GM13977 (cell line): ENCODE measurements at regions not wholly inside any gene's neighbourhood (a gene's known extent, or its start where the extent isn't known, plus 50 kb on each side); places are given as distances from the start of the nearest gene placed in this dataset.

Experiments used
- DNase-seq: peaks from one replicate; pipeline ENCODE4 v3.0.0; 2012; ENCODE audit warnings: low spot score
- CTCF ChIP-seq: IDR thresholded peaks from 2 replicates; pipeline ENCODE4 v1.5.1; 2012; ENCODE audit warnings: mild to moderate bottlenecking, control low read depth; ENCODE audit not compliant: insufficient read depth; ENCODE audit errors: extremely low read depth, missing control alignments
- in situ Hi-C: fragments of 300-500 bp; cut with MboI; formaldehyde crosslinking; loops from one replicate; pipeline ENCODE4 v1.12.0; 2022; ENCODE audit warnings: low sequenced_read_pairs, low pct_unique_long_range_greater_than_20kb, mixed read lengths, inconsistent platforms; ENCODE audit not compliant: unreplicated experiment

GRCh38 chr3:117287602-117288001 lies 578.0 kb downstream of the TUSC7 start:
- in situ Hi-C loops = no loop called here
- DNase-seq = no peak
- TF ChIP-seq CTCF = no peak

GRCh38 chr3:117291476-117291875 lies 581.9 kb downstream of the TUSC7 start:
- no peak for DNase-seq
- in situ Hi-C loops = no loop called here
- no peak for TF ChIP-seq CTCF

DNA sequence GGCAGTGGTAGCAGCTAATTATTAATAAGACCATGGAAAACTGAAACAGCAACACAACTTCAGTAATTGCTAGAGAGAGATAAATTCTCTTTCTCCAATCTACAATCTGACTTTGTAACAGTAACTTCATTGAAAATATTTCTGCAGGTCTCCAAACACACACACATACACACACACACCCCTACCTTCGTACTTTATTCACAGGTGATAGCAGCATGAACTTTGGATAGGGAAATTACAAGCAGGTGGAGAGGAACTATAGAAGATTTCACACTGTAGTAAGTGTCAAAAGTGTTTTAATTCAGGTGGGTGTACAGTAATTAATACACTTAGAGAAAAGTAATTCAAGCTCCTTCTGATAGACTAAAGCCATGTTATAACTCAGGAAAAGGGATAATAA lies 587.5 kb downstream of the TUSC7 start:
- in situ Hi-C loops = no loop called here

DNA sequence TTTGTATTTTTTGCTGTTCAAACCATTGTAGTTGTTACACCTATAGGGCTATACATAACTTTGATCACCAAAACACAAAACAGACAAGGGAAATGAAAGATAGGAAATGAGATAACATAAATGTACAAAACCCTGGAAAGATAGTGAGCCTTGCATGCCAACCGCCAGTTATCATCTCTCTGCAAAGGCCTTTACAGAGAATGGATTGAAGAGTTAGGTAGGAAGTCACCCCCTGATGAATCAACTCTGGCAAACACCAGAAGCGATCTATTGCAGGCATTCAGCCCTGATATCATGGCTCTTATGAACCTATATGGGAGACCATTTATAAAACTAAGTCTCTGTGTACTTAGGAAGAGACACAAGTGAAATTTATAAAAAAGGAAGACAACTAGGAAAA lies 588.0 kb downstream of the TUSC7 start:
- DNase-seq = no peak
- in situ Hi-C loops = no loop called here
- TF ChIP-seq CTCF = no peak

More for the DNA sequence above, 587.5 kb downstream of the TUSC7 start:
- no peak for DNase-seq
- TF ChIP-seq CTCF = no peak

DNA sequence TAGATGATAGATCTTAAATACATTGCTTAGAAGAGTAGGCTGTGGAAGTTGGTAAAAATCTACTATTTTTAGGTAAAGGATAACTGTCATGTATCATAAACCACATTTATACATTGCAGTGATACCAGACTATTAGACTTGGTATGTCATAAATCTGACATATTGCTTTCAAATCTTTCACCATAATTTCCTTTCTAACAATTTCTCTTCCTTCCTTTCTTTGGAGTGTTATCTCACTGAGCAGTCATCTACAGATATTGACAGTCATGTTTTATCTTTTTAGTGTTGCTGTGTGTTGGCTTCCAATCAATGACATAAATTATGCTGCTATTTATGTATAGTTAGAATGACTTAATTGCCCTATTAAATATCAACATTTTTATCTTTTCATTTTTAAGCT lies 588.7 kb downstream of the TUSC7 start:
- no peak for TF ChIP-seq CTCF
- DNase-seq = no peak
- in situ Hi-C loops = no loop called here

GRCh38 chr3:117302428-117302827 lies 592.8 kb downstream of the TUSC7 start:
- TF ChIP-seq CTCF = no peak
- no peak for DNase-seq
- in situ Hi-C loops = no loop called here

- TF ChIP-seq CTCF = no peak
Measured at GRCh38 chr3:117303443-117303842, 593.9 kb downstream of the TUSC7 start.

More at GRCh38 chr3:117303443-117303842, 593.9 kb downstream of the TUSC7 start:
- no peak for DNase-seq
- in situ Hi-C loops = no loop called here
